ENCODE measurements at regions not wholly inside any gene's neighbourhood (a gene's known extent, or its start where the extent isn't known, plus 50 kb on each side); places are given as distances from the start of the nearest gene placed in this dataset.

- H3K4me1 ChIP-seq (ENCODE audit: low read length): no peaks in the 10 kb centered on the region
- no peak overlapping the region for H3K9ac ChIP-seq (ENCODE audit: low read length)
- H3K4me2 ChIP-seq (ENCODE audit: low read length): no peak overlapping the region
- TF ChIP-seq CTCF (IDR thresholded peaks at IDR 0.05; ENCODE audit: low read depth, low read length) (no peak), EZH2phosphoT487 (IDR thresholded peaks at IDR 0.05; ENCODE audit: low read depth) (no peak)
- no peaks in the 10 kb centered on the region for H3K27me3 ChIP-seq (ENCODE audit: low read depth, low read length)
- no peaks in the 10 kb centered on the region for H3K36me3 ChIP-seq (replicated peaks; ENCODE audit: low read depth, low read length)
- H2AFZ ChIP-seq (ENCODE audit: low read depth, low read length): no peak overlapping the region
- H3K27ac ChIP-seq (ENCODE audit: low read length): no peak overlapping the region
- no peaks in the 10 kb centered on the region for H4K20me1 ChIP-seq (ENCODE audit: insufficient read depth, low read length)
- H3K4me3 ChIP-seq (ENCODE audit: low read length): no peak overlapping the region
- H3K9me3 ChIP-seq (ENCODE audit: insufficient read depth, low read length): no peaks in the 10 kb centered on the region
- no peaks in the 10 kb centered on the region for H3K79me2 ChIP-seq (ENCODE audit: low read length)
These were observed 115.8 kb upstream of the RPS23 start for GRCh38 chr5:82393951-82394350.

DNA sequence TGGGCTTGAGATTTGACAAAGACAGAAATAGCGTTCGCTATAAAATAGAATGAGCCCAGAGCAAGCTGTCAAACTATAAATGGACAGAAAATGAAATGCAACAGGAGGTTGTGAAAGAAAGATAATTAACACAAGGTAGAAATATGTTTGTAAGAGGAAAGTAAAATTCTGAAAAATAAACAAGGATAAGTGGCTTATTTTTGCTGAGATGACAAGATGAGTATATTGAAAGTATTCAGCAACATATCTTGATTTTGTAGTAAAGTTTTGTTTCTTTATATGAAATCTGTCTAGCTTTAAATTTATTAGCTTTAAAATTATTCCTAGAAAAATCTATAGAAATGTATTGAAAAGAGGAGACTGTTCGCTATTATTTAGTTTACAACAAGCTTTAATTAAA, 111.9 kb upstream of the RPS23 start:
- Histone ChIP-seq H3K79me2 (ENCODE audit: low read length) (no peaks in the 10 kb centered on the region), H3K9me3 (ENCODE audit: insufficient read depth, low read length) (no peaks in the 10 kb centered on the region), H4K20me1 (ENCODE audit: insufficient read depth, low read length) (no peaks in the 10 kb centered on the region), H2AFZ (ENCODE audit: low read depth, low read length) (no peak overlapping the region), H3K36me3 (replicated peaks; ENCODE audit: low read depth, low read length) (no peaks in the 10 kb centered on the region), H3K4me3 (ENCODE audit: low read length) (no peak overlapping the region), H3K9ac (ENCODE audit: low read length) (no peak overlapping the region), H3K27ac (ENCODE audit: low read length) (no peak overlapping the region), H3K4me2 (ENCODE audit: low read length) (no peak overlapping the region), H3K4me1 (ENCODE audit: low read length) (no peaks in the 10 kb centered on the region), H3K27me3 (ENCODE audit: low read depth, low read length) (no peaks in the 10 kb centered on the region)
- TF ChIP-seq CTCF (IDR thresholded peaks at IDR 0.05; ENCODE audit: low read depth, low read length): no peak
- TF ChIP-seq EZH2phosphoT487 (IDR thresholded peaks at IDR 0.05; ENCODE audit: low read depth): no peak

DNA sequence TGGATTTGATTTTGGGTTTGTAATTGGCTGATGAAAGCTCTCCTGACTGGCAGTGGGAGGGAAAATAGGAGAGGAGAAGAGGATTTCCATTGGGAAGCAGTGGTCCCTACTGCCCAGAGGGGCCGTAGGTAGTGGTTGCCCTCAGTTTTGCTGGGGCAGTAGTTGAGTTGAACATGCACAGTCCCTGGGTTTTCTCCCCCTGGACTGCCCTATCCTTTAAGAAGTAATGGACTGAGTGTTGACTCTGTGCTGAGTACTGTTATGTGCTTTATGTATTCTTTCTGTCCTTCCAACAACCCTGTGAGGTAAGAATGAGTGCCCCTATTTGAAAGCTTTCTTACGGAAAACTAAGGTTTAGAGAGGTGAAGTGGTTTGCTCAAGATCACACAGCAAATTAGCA, 111.2 kb upstream of the RPS23 start:
- no peak overlapping the region for H3K4me2 ChIP-seq (ENCODE audit: low read length)
- no peaks in the 10 kb centered on the region for H4K20me1 ChIP-seq (ENCODE audit: insufficient read depth, low read length)
- no peak overlapping the region for H2AFZ ChIP-seq (ENCODE audit: low read depth, low read length)
- no peak for TF ChIP-seq EZH2phosphoT487 (IDR thresholded peaks at IDR 0.05; ENCODE audit: low read depth)
- TF ChIP-seq CTCF (IDR thresholded peaks at IDR 0.05; ENCODE audit: low read depth, low read length): no peak
- H3K36me3 ChIP-seq (replicated peaks; ENCODE audit: low read depth, low read length): no peaks in the 10 kb centered on the region
- no peaks in the 10 kb centered on the region for H3K79me2 ChIP-seq (ENCODE audit: low read length)
- no peaks in the 10 kb centered on the region for H3K4me1 ChIP-seq (ENCODE audit: low read length)
- H3K9ac ChIP-seq (ENCODE audit: low read length): no peak overlapping the region
- H3K4me3 ChIP-seq (ENCODE audit: low read length): no peak overlapping the region
- H3K27me3 ChIP-seq (ENCODE audit: low read depth, low read length): no peaks in the 10 kb centered on the region
- no peak overlapping the region for H3K27ac ChIP-seq (ENCODE audit: low read length)
- H3K9me3 ChIP-seq (ENCODE audit: insufficient read depth, low read length): no peaks in the 10 kb centered on the region

- Histone ChIP-seq H3K4me3 (ENCODE audit: low read length) (no peak overlapping the region), H3K27ac (ENCODE audit: low read length) (no peak overlapping the region), H3K36me3 (replicated peaks; ENCODE audit: low read depth, low read length) (no peaks in the 10 kb centered on the region), H2AFZ (ENCODE audit: low read depth, low read length) (no peak overlapping the region), H3K9ac (ENCODE audit: low read length) (no peak overlapping the region), H4K20me1 (ENCODE audit: insufficient read depth, low read length) (no peaks in the 10 kb centered on the region), H3K4me1 (ENCODE audit: low read length) (no peaks in the 10 kb centered on the region), H3K79me2 (ENCODE audit: low read length) (no peaks in the 10 kb centered on the region), H3K9me3 (ENCODE audit: insufficient read depth, low read length) (no peaks in the 10 kb centered on the region), H3K27me3 (ENCODE audit: low read depth, low read length) (no peaks in the 10 kb centered on the region), H3K4me2 (ENCODE audit: low read length) (no peak overlapping the region)
- no peak for TF ChIP-seq CTCF (IDR thresholded peaks at IDR 0.05; ENCODE audit: low read depth, low read length)
- TF ChIP-seq EZH2phosphoT487 (IDR thresholded peaks at IDR 0.05; ENCODE audit: low read depth): no peak
These were observed 110.0 kb upstream of the RPS23 start for GRCh38 chr5:82388181-82388580.
